Common myeloid progenitor, CD34-positive (primary cell): ENCODE measurements at regions not wholly inside any gene's neighbourhood (a gene's known extent, or its start where the extent isn't known, plus 50 kb on each side); places are given as distances from the start of the nearest gene placed in this dataset.
A peak's percentile ranks its signal among the peaks of the same experiment; 100 is the strongest.

ENCODE experiments used
- CTCF ChIA-PET: fragments of 350-600 bp; sonication (Branson Sonifier 250); formaldehyde crosslinking; loops from one replicate; lab custom pipeline; 2021; ENCODE audit warnings: antibody characterized with exemption; lab: Charles Lee
- POLR2A ChIA-PET: fragments of 350-600 bp; sonication (Branson Sonifier 250); formaldehyde crosslinking; loops from one replicate; lab custom pipeline; 2021; ENCODE audit warnings: antibody characterized with exemption; lab: Charles Lee
- DNase-seq, 3 donors: peaks; one replicate each; pipeline versions ENCODE4 v3.0.0 to v3.0.0-alpha.2; 2013
- H3K27ac ChIP-seq, 2 experiments: 1 replicate in 1 of 2; 2 replicates in 1 of 2; pipeline ENCODE4 v1.7.0; 2013; ENCODE audit warnings: inconsistent platforms in 2 of 2, low read length in 2 of 2, mild to moderate bottlenecking in 2 of 2, low read depth in 1 of 2, moderate library complexity in 1 of 2; ENCODE audit not compliant: severe bottlenecking in 2 of 2, insufficient read depth in 1 of 2, poor library complexity in 1 of 2
- H3K27me3 ChIP-seq, 5 experiments: replicated peaks in 2 of 5; 1 replicate in 3 of 5; 2 replicates in 2 of 5; pipeline versions ENCODE4 v1.6.1 to v1.7.0; 2013; ENCODE audit warnings: low read length in 4 of 5, mild to moderate bottlenecking in 2 of 5, moderate library complexity in 2 of 5, inconsistent platforms in 1 of 5; ENCODE audit not compliant: insufficient read depth in 5 of 5, control insufficient read depth in 4 of 5
- H3K36me3 ChIP-seq, 4 experiments: 1 replicate in 2 of 4; 2 replicates in 2 of 4; pipeline versions ENCODE4 v1.6.1 to v1.7.0; 2013; ENCODE audit warnings: low read length in 3 of 4, control low read depth in 1 of 4, mild to moderate bottlenecking in 1 of 4; ENCODE audit not compliant: control insufficient read depth in 4 of 4, insufficient read depth in 4 of 4
- H3K4me1 ChIP-seq, 4 experiments: 1 replicate in 3 of 4; 2 replicates in 1 of 4; pipeline versions ENCODE4 v1.6.1 to v1.7.1; 2013; ENCODE audit warnings: low read length in 3 of 4, mild to moderate bottlenecking in 3 of 4, control low read depth in 1 of 4, inconsistent platforms in 1 of 4, moderate library complexity in 1 of 4; ENCODE audit not compliant: control insufficient read depth in 4 of 4, insufficient read depth in 4 of 4; ENCODE audit errors: control extremely low read depth in 1 of 4
- H3K4me3 ChIP-seq, 7 experiments: 1 replicate in 4 of 7; 2 replicates in 3 of 7; pipeline versions ENCODE4 v1.5.1 to v1.7.0; 2013; ENCODE audit warnings: mild to moderate bottlenecking in 7 of 7, low read length in 6 of 7, moderate library complexity in 6 of 7, inconsistent platforms in 2 of 7, low read depth in 2 of 7, control low read depth in 1 of 7; ENCODE audit not compliant: insufficient read depth in 4 of 7, control insufficient read depth in 1 of 7; ENCODE audit errors: extremely low read depth in 1 of 7
- H3K9me3 ChIP-seq, 5 experiments: 1 replicate in 4 of 5; 2 replicates in 1 of 5; pipeline versions ENCODE4 v1.6.1 to v1.7.1; 2013; ENCODE audit warnings: low read length in 4 of 5, mild to moderate bottlenecking in 2 of 5, inconsistent platforms in 1 of 5, low read depth in 1 of 5, moderate library complexity in 1 of 5; ENCODE audit not compliant: control insufficient read depth in 4 of 5, insufficient read depth in 2 of 5; ENCODE audit errors: control extremely low read depth in 1 of 5
- WGBS: methylation state at CpG from one replicate; pipeline ENCODE4 v1.1.5; 2013; ENCODE audit not compliant: insufficient coverage; 5-methylcytosine and 5-hydroxymethylcytosine counted together

DNA sequence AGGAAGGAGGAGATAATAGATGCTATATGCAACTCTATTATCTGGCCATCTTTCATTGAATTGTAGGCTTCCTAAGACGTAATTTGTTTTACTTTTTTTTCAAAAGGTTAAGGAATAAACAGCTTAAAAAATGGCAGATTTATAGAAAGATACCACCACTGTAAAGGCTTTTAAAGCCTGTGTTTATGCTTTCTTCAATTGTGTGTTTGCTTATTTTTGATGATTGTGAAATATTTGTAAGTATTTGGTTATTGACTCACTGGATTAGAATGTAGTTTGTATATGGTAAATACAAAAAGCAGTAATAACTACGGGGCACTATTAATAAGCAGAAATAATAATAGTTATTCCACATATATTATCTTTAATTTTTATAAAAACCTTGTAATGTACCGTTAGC lies 437.9 kb downstream of the KLF5 start:
- Histone ChIP-seq H3K4me1 (peaks cover 8 to 16% (median 12%) of the 10 kb centered on the region in 4 experiments), H3K27me3 (no peaks in the 10 kb centered on the region), H3K27ac (no peak overlapping the region), H3K4me3 (no peak overlapping the region), H3K9me3 (no peaks in the 10 kb centered on the region), H3K36me3 (no peaks in the 10 kb centered on the region)
- DNase-seq, result no peak
- POLR2A ChIA-PET, result no interaction called here
- WGBS, result 83% methylated on average over 1 of the region's 3 CpGs
- CTCF ChIA-PET, result no interaction called here

DNA sequence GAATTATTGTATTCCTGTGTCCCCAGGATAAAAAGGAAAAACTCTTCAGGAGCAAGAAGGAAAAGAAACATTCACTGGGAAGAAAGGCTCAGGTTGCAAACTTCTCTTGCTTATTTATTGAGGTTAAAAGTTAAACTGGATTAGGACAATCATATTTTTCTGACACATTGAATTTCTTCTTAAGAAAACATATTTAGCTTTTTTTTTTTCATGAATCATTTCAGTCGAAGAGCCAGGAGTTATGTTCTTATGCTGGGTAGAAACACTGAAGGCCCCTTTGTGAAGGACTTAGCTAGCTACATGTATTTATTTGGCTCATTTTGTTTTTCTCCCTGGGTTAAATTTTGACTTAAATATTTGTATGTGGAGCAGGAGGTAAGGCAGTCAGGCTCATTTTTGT lies 434.0 kb downstream of the KLF5 start:
- DNase-seq, result peak in 1 of 3 donors; percentile 20
- Histone ChIP-seq H3K4me1 (peaks cover 8 to 18% (median 12%) of the 10 kb centered on the region in 4 experiments), H3K4me3 (peak overlapping the region in 1 of 7 experiments; percentile 48), H3K27me3 (no peaks in the 10 kb centered on the region), H3K9me3 (peaks cover 0 to 7% (median 3%) of the 10 kb centered on the region in 5 experiments), H3K27ac (no peak overlapping the region), H3K36me3 (no peaks in the 10 kb centered on the region)
- no CpG with 5 or more reads among the region's 1 CpG for WGBS
- POLR2A ChIA-PET, result no interaction called here
- CTCF ChIA-PET, result no interaction called here

DNA sequence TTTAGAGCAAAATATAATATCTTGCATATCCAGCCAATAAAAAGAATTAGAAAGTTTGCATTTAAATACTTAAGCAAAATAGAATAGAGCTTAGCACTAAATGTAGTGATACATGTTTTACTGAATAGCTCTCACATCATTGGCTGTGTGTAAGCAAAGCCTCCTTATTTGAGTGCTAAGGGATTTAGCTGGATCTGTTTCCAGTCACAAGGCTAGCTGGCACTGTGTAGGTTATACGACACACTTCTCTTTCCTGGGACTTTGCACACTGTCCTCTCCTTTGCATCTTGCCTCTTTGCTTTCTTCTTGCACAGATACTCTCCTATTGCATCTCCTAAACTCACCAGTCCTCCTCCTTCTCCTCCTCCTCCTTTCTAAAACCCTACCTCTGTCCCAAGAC lies 423.8 kb downstream of the KLF5 start:
- CTCF ChIA-PET, result no interaction called here
- Histone ChIP-seq H3K27ac (no peak overlapping the region), H3K9me3 (no peaks in the 10 kb centered on the region), H3K27me3 (no peaks in the 10 kb centered on the region), H3K36me3 (no peaks in the 10 kb centered on the region), H3K4me1 (no peaks in the 10 kb centered on the region), H3K4me3 (no peak overlapping the region)
- no peak for DNase-seq
- POLR2A ChIA-PET, result no interaction called here
- 44% methylated on average over 1 of the region's 1 CpG for WGBS

DNA sequence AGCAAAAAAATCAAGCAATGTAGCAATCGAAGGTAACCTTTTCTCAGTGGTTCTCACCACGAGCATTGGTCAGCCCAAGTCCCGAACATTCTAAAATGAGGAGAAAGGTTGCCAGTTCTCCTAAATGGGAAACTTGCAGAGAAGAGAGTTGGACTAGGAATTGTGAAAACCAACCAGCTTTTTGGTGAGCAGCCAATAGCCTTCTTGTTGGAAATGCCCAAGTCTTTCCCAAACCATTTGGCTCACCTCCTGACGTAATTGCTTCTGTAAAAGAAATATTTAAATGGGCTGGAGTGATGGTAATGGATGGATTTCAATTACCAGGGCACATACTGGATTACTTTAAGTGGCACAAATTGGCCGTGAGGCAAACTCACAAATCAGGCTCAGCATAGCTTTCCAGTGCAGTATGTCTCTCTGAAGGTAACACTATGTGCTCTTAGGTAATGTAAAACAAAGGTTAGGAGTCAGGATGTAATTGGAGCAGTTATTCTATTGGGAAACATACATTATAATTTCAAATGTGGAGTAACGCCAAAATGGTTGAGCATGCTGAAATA lies 423.2 kb downstream of the KLF5 start:
- no peaks in the 10 kb centered on the region for H3K9me3 ChIP-seq
- no peaks in the 10 kb centered on the region for H3K36me3 ChIP-seq
- CTCF ChIA-PET, result no interaction called here
- 95% methylated on average over 4 of the region's 6 CpGs for WGBS
- H3K27me3 ChIP-seq, result no peaks in the 10 kb centered on the region
- no peaks in the 10 kb centered on the region for H3K4me1 ChIP-seq
- no peak for DNase-seq
- H3K27ac ChIP-seq, result no peak overlapping the region
- POLR2A ChIA-PET, result no interaction called here
- no peak overlapping the region for H3K4me3 ChIP-seq

DNA sequence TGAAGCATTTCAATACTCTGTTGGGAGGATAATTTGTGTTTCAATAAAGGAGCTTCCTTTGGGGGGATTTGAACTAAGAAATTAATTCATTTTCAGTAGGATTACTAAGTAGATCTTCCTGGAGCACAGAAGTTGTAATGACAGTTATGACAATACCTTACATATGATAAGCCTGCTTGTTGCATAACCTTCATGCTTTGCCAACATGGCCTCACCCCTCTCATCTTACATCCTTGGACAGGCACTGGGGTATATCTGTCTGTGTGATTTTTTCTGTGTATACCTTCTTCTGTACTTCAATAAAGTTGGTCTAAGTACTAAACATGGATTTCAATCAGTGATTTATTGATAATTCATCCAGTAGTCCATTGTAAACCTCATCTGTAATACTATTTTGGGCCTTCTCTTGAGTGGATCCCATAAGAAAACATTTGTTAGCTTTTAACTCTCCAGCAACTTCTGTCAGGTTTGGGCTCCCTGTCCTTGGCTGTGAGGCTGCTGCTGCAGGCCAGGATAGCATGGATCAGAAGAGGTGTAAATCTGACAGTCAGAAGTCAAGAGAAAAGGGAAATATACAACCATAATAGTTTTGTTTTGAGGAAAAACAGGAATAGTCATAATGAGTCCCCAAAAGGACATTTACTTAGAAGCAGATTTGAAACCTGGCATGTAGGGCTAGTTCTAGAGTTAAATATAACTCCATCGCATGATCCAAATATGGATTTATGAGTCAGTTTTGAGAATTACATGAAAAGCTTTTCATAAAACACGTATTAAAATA lies 422.2 kb downstream of the KLF5 start:
- no peak overlapping the region for H3K4me3 ChIP-seq

DNA sequence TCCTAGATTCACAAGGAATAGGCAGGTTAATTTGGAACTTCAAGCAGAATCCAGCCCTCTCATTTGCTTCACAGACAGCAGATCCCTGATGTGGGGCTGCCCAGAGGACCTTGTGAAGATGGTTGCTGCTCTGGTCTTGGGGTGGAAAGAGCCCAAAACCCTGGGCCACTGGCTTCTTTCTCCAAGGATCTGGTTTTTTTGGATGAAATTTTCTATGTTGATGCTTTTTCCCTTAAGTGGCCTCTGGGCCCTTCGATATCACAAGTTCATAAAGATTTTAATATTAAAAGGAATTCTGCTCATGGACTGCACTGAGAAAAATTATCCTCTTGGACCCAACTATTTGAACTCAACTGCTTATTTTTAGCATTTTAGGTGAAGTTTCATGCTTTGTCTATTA lies 421.1 kb downstream of the KLF5 start:
- H3K36me3 ChIP-seq, result no peaks in the 10 kb centered on the region
- H3K27me3 ChIP-seq, result no peaks in the 10 kb centered on the region
- H3K4me3 ChIP-seq, result no peak overlapping the region
- WGBS, result no CpG with 5 or more reads among the region's 1 CpG
- H3K4me1 ChIP-seq, result no peaks in the 10 kb centered on the region
- no peaks in the 10 kb centered on the region for H3K9me3 ChIP-seq
- no peak for DNase-seq
- ChIA-PET CTCF (no interaction called here), POLR2A (no interaction called here)
- H3K27ac ChIP-seq, result no peak overlapping the region

More for the DNA sequence above, 422.2 kb downstream of the KLF5 start:
- no peaks in the 10 kb centered on the region for H3K4me1 ChIP-seq
- no peaks in the 10 kb centered on the region for H3K36me3 ChIP-seq
- H3K27ac ChIP-seq, result no peak overlapping the region
- WGBS, result 100% methylated on average over 1 of the region's 2 CpGs
- ChIA-PET POLR2A (no interaction called here), CTCF (no interaction called here)
- H3K27me3 ChIP-seq, result no peaks in the 10 kb centered on the region
- H3K9me3 ChIP-seq, result no peaks in the 10 kb centered on the region
- no peak for DNase-seq

DNA sequence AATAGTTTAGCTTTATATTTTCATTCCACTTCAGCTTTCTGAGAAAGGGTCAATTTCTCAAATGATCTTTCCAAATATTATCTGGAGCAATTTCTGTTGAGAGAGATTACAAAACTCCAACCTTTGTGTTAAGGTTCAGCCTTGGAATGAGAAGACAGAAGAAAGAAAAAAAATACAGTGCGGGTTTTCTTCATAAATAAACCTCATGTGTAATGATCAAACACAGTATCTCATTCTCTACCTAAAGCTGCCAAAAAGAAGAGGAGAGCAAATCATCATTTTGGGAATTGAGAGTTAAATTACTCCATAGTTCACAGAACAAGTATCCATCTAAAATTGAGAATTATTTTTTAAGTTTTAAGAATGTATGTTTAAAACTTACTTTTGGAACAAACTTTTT lies 420.5 kb downstream of the KLF5 start:
- Histone ChIP-seq H3K9me3 (no peaks in the 10 kb centered on the region), H3K27ac (no peak overlapping the region), H3K4me3 (no peak overlapping the region), H3K4me1 (no peaks in the 10 kb centered on the region), H3K27me3 (no peaks in the 10 kb centered on the region), H3K36me3 (no peaks in the 10 kb centered on the region)
- DNase-seq, result no peak
- WGBS, result no CpG with 5 or more reads among the region's 1 CpG
- ChIA-PET CTCF (no interaction called here), POLR2A (no interaction called here)
